ENCODE measurements at regions not wholly inside any gene's neighbourhood (a gene's known extent, or its start where the extent isn't known, plus 50 kb on each side); places are given as distances from the start of the nearest gene placed in this dataset.

DNA sequence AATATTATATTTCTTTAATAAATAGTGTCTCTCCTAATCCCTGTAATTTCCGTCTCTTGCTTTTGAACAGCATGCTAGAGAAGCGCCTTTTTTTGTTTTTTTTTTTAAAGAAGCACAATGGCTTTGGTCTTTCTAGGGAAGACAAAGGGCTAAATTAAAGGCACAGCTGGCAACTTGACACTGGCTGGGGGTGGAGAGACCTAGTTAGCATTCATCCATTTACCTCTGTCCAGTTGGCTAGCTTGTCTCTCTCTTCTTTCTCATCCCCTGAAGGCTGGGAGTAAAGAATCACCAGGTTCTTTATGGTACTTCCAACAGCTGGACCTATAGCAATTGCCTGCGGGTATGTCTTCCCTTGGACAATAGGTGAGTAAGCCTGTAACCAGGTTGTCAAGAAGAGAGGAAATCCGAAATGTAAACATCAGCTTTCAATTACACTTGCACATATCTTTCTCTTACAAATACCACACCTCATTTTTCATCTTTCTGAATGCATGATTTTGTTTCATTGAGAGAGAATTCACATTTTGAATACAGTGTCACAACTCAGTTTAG lies 178.4 kb upstream of the GPR101 start:
- no peak for TF ChIP-seq POLR2A (IDR thresholded peaks at IDR 0.05)
- TF ChIP-seq, protein P1, sequence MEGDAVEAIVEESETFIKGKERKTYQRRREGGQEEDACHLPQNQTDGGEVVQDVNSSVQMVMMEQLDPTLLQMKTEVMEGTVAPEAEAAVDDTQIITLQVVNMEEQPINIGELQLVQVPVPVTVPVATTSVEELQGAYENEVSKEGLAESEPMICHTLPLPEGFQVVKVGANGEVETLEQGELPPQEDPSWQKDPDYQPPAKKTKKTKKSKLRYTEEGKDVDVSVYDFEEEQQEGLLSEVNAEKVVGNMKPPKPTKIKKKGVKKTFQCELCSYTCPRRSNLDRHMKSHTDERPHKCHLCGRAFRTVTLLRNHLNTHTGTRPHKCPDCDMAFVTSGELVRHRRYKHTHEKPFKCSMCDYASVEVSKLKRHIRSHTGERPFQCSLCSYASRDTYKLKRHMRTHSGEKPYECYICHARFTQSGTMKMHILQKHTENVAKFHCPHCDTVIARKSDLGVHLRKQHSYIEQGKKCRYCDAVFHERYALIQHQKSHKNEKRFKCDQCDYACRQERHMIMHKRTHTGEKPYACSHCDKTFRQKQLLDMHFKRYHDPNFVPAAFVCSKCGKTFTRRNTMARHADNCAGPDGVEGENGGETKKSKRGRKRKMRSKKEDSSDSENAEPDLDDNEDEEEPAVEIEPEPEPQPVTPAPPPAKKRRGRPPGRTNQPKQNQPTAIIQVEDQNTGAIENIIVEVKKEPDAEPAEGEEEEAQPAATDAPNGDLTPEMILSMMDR (IDR thresholded peaks at IDR 0.05): no peak

All from heart left ventricle (tissue), 13 donors.